ENCODE measurements at regions not wholly inside any gene's neighbourhood (a gene's known extent, or its start where the extent isn't known, plus 50 kb on each side); places are given as distances from the start of the nearest gene placed in this dataset.

DNA sequence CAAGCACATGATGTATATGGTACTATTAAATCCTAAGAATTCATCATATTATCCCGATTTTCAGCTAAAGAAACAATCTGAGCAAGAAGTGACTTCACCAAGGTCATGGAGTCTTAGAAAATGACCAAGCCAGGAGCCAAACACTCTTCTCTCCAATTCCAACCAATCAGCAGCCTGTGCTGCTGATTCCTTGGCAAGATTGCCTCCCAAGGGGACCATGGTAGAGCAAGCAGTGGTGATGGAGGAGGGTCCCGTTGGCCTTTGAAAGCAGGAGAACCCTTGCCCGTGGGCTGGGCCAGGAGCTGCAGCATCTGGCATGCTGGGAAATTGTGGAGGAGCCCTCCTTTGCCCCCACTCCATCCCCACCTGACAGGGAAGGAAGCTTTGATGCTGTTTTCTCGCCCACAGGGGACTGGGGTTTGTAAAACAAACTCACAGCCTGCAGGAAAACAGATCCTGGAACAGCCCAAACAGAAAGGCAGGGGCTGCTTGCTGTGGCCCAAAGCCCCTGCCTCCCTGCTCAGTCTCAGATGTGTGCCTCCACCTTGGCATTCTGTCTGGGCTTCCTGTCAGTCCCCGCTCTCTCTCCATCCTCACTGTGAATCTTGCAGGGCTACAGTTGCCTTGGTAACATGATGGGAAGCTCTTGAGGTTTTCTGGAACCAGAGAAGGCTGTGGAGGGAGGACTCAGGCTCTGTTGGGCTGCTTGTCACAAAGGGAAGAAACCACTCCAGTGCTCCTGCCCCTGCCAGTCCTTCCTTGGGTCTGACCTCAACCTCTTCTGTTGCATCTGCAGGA lies 70.8 kb upstream of the HSPA9 start:
- no peak for DNase-seq
- Mint-ChIP-seq H3K4me3 (no peak overlapping the region), H3K4me1 (no peaks in the 10 kb centered on the region), H3K9me3 (no peaks in the 10 kb centered on the region), H3K27me3 (peaks cover 69 to 92% of the 10 kb centered on the region in 2 donors), H3K27ac (peak overlapping the region in 1 of 8 donors; percentile 26), H3K36me3 (no peaks in the 10 kb centered on the region)
- CTCF ChIA-PET: no interaction called here
- Histone ChIP-seq H3K4me3 (ENCODE audit: low read length) (no peak overlapping the region), H3K27me3 (ENCODE audit: insufficient read depth, low read length, poor library complexity, severe bottlenecking) (peaks cover 79% of the 10 kb centered on the region), H3K27ac (ENCODE audit: low read depth, low read length) (no peak overlapping the region), H3K9me3 (ENCODE audit: low read length) (no peaks in the 10 kb centered on the region), H3K4me1 (ENCODE audit: insufficient read depth, low read length) (no peaks in the 10 kb centered on the region), H3K36me3 (ENCODE audit: insufficient read depth, low read length) (no peaks in the 10 kb centered on the region)
- POLR2A ChIA-PET: no interaction called here

DNA sequence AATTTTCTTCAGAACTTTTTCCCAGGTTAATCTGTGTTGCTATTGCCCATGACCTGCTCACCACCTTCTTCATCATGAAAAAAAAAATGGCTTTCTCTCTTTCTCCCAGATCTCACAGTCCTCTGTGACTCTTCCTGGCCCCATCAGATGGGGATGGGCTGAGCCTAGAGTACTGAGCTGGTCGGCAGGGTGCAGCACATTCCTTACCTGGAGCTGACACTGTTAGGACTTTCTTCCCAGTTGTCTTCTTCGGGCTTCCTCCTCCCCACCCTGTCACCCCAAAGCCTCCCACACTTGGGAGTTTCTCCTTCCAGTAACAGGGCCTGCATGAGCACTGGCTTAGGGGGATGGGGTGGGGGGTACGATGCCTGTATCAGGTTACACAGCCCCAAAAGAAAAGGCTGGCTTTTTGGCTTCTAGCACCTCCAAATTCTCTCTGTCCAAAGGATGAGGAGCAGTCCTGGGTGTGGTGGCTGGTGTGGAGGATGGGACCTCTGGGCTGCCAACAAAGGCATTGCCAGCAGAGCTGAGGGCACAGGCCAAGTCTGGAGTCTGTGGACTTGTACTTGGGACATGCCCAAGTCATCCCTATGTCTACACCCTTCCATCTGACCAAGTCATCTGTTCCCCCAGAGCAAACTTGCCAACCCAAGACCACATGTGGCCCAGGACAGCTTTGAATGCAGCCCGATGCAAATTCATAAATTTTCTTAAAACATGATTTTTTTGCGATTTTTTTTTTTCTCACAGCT lies 68.0 kb upstream of the HSPA9 start:
- Histone ChIP-seq H3K9me3 (ENCODE audit: low read length) (no peaks in the 10 kb centered on the region), H3K27ac (ENCODE audit: low read depth, low read length) (no peak overlapping the region), H3K4me1 (ENCODE audit: insufficient read depth, low read length) (no peaks in the 10 kb centered on the region), H3K4me3 (ENCODE audit: low read length) (no peak overlapping the region), H3K36me3 (ENCODE audit: insufficient read depth, low read length) (no peaks in the 10 kb centered on the region), H3K27me3 (ENCODE audit: insufficient read depth, low read length, poor library complexity, severe bottlenecking) (peaks cover 76% of the 10 kb centered on the region)
- no peak for DNase-seq
- Mint-ChIP-seq H3K4me1 (no peaks in the 10 kb centered on the region), H3K36me3 (no peaks in the 10 kb centered on the region), H3K27me3 (peaks cover 70 to 91% of the 10 kb centered on the region in 2 donors), H3K9me3 (no peaks in the 10 kb centered on the region), H3K27ac (no peak overlapping the region), H3K4me3 (no peak overlapping the region)
- POLR2A ChIA-PET: no interaction called here
- CTCF ChIA-PET: interaction anchor here (1.0 to 1.9 kb wide), 2 partner anchors 8 to 10 kb away, joined by 3 to 5 read pairs; no protein-coding TSS in a partner anchor

DNA sequence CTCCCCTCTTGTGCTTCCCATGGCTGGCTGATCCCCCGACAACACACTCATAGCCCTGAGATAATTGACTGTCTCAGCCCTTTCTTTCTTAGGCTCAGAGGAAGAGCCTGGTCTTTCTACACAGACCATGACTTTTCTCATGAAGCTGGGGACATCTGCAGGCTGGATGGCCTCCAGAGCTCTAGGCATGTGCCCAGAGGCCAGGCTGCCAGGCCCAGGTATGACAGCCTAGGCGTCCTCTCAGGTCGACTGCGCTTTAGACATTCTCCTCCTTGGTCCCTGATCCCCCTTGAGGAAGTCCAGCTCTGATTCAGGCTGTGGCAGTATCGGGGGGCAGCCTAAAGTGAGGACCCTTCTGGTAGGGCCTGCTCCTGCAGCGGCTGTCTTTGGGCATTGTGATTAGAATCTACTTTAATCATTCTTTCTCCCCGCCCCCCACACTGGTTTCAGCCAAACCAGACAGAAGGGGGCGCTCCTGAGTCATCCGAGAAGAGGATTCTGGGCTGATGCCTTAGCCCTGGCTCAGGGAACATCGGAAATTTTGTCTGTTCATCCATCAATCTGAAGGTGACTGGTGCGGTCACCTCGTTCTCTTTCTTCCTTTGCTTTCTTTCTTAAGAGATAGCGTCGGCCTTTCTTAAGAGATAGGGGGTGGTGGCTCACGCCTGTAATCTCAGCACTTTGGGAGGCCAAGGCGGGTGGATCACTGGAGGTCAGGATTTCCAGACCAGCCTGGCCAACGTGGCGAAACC lies 66.5 kb upstream of the HSPA9 start:
- no peak overlapping the region for H3K27ac Mint-ChIP-seq
- H3K9me3 Mint-ChIP-seq: peaks cover 0 to 2% (median 0%) of the 10 kb centered on the region in 5 donors
- Histone ChIP-seq H3K4me3 (ENCODE audit: low read length) (no peak overlapping the region), H3K4me1 (ENCODE audit: insufficient read depth, low read length) (no peaks in the 10 kb centered on the region), H3K27ac (ENCODE audit: low read depth, low read length) (no peak overlapping the region), H3K27me3 (ENCODE audit: insufficient read depth, low read length, poor library complexity, severe bottlenecking) (peaks cover 64% of the 10 kb centered on the region), H3K36me3 (ENCODE audit: insufficient read depth, low read length) (no peaks in the 10 kb centered on the region), H3K9me3 (ENCODE audit: low read length) (no peaks in the 10 kb centered on the region)
- peaks cover 60 to 89% of the 10 kb centered on the region in 2 donors for H3K27me3 Mint-ChIP-seq
- no peaks in the 10 kb centered on the region for H3K4me1 Mint-ChIP-seq
- peak overlapping the region in 1 of 7 donors; percentile 1 for H3K4me3 Mint-ChIP-seq
- CTCF ChIA-PET: interaction anchor here (1.0 kb wide), 1 partner anchor 9 kb away, joined by 3 read pairs; no protein-coding TSS in a partner anchor
- H3K36me3 Mint-ChIP-seq: no peaks in the 10 kb centered on the region
- POLR2A ChIA-PET: no interaction called here
- peak; percentile 41 to 72 (median 58) for DNase-seq

DNA sequence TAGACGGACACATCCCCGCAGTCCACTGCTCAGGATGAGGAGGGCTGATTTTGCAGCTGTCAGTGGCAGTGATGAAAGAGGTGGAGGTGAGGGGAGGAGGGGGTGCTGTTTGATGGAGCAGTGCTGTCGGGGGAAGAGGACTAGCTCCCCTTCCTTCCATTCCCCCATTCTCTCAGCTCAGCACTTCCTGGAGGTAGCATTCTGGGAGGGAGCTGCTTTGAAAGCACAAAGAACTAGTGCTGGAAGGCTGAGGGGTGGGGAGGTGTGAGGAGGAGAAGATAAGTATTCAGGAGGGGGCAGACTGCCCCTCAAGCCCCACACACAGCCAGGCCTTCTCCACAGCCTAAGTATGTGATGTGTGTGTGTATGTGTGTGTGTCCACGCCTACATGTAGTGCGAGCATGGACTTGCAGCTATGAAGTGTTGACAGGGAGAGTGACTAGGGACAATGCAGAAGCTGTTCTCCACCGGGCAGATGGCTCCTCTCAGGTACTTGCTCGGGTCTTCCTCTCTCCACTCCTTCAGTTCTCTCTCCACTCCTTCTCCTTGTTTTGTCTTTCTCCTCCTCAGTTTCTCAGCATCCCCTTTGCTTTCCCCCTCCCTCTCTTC lies 65.5 kb upstream of the HSPA9 start:
- peaks cover 52 to 88% of the 10 kb centered on the region in 2 donors for H3K27me3 Mint-ChIP-seq
- no peak for DNase-seq
- H3K4me1 Mint-ChIP-seq: no peaks in the 10 kb centered on the region
- Histone ChIP-seq H3K9me3 (ENCODE audit: low read length) (no peaks in the 10 kb centered on the region), H3K27ac (ENCODE audit: low read depth, low read length) (no peak overlapping the region), H3K4me1 (ENCODE audit: insufficient read depth, low read length) (no peaks in the 10 kb centered on the region), H3K27me3 (ENCODE audit: insufficient read depth, low read length, poor library complexity, severe bottlenecking) (peaks cover 54% of the 10 kb centered on the region), H3K4me3 (ENCODE audit: low read length) (no peak overlapping the region), H3K36me3 (ENCODE audit: insufficient read depth, low read length) (no peaks in the 10 kb centered on the region)
- peaks cover 0 to 2% (median 0%) of the 10 kb centered on the region in 5 donors for H3K9me3 Mint-ChIP-seq
- peak overlapping the region in 1 of 8 donors; percentile 86 for H3K27ac Mint-ChIP-seq
- no peaks in the 10 kb centered on the region for H3K36me3 Mint-ChIP-seq
- H3K4me3 Mint-ChIP-seq: no peak overlapping the region
- ChIA-PET CTCF (no interaction called here), POLR2A (no interaction called here)

DNA sequence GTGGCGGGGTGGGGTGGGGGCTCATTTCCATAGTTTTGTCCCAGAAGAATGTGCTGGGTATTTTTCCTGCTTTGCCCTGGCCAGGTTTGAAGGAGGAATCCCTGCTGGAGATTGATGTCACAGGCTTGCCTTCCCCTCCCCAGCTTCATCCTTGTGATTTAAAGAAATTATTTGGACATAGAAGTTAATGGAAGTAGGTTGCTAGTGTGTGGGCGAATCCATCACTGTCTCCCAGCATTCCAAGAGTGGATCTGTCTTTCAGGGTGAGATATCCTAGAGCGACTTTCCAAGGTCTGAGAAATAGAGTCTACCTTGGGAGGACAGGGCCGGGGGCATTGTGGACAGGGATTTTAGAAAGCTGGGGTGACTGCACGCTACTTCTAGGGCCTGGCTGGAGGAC lies 64.9 kb upstream of the HSPA9 start:
- Histone ChIP-seq H3K36me3 (ENCODE audit: insufficient read depth, low read length) (no peaks in the 10 kb centered on the region), H3K4me1 (ENCODE audit: insufficient read depth, low read length) (no peaks in the 10 kb centered on the region), H3K27ac (ENCODE audit: low read depth, low read length) (no peak overlapping the region), H3K4me3 (ENCODE audit: low read length) (no peak overlapping the region), H3K27me3 (ENCODE audit: insufficient read depth, low read length, poor library complexity, severe bottlenecking) (peaks cover 52% of the 10 kb centered on the region), H3K9me3 (ENCODE audit: low read length) (no peaks in the 10 kb centered on the region)
- Mint-ChIP-seq H3K4me1 (no peaks in the 10 kb centered on the region), H3K36me3 (no peaks in the 10 kb centered on the region), H3K9me3 (peaks cover 0 to 2% (median 0%) of the 10 kb centered on the region in 5 donors), H3K27me3 (peaks cover 55 to 89% of the 10 kb centered on the region in 2 donors), H3K4me3 (no peak overlapping the region), H3K27ac (peak overlapping the region in 1 of 8 donors; percentile 86)
- ChIA-PET POLR2A (no interaction called here), CTCF (no interaction called here)
- no peak for DNase-seq

DNA sequence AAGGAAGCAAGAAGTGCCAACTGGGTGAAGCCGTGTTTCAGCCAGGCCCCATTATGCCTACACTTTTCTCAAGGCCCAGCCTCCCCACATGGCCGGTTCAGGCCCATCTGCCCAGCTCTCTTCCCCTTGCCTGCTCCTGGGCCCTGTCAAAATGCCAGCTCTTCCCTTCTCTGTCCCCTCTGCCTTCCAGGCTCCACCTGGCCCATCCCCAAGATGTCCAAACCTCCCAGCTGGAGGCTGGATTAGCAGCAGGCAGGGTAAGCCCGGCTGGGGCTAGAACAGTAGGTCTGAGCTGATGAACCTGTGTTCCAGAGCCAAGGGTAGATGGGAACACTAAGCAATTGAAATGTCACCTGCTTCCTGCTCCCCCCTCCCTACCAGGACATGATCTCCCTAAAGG lies 64.1 kb upstream of the HSPA9 start:
- Histone ChIP-seq H3K27ac (ENCODE audit: low read depth, low read length) (no peak overlapping the region), H3K4me1 (ENCODE audit: insufficient read depth, low read length) (no peaks in the 10 kb centered on the region), H3K36me3 (ENCODE audit: insufficient read depth, low read length) (no peaks in the 10 kb centered on the region), H3K9me3 (ENCODE audit: low read length) (no peaks in the 10 kb centered on the region), H3K27me3 (ENCODE audit: insufficient read depth, low read length, poor library complexity, severe bottlenecking) (peaks cover 47% of the 10 kb centered on the region), H3K4me3 (ENCODE audit: low read length) (no peak overlapping the region)
- H3K9me3 Mint-ChIP-seq: peaks cover 0 to 2% (median 0%) of the 10 kb centered on the region in 5 donors
- no peak for DNase-seq
- no peaks in the 10 kb centered on the region for H3K4me1 Mint-ChIP-seq
- ChIA-PET POLR2A (no interaction called here), CTCF (no interaction called here)
- no peaks in the 10 kb centered on the region for H3K36me3 Mint-ChIP-seq
- H3K4me3 Mint-ChIP-seq: no peak overlapping the region
- H3K27ac Mint-ChIP-seq: no peak overlapping the region
- H3K27me3 Mint-ChIP-seq: peaks cover 50 to 88% of the 10 kb centered on the region in 2 donors

DNA sequence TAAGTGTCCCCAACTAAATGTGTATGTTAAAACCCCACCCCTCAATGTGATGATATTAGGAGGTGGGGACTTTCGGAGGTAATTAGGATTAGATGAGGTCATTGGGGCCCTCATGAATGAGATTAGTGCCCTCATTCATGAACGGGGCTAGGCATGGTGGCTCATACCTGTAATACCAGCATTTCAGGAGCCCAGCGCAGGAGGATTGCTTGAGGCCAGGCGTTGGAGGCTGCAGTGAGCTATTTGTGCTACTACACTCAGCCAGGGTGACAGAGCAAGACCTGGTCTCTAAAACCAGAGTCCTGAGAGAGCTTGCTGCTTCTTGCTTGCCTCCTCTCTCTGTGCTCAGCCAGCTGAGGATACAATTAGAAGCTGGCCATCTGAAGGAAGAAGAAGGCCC lies 62.1 kb upstream of the HSPA9 start:
- H3K27me3 Mint-ChIP-seq: peaks cover 42 to 85% of the 10 kb centered on the region in 2 donors
- Histone ChIP-seq H3K36me3 (ENCODE audit: insufficient read depth, low read length) (no peaks in the 10 kb centered on the region), H3K27ac (ENCODE audit: low read depth, low read length) (no peak overlapping the region), H3K4me1 (ENCODE audit: insufficient read depth, low read length) (no peaks in the 10 kb centered on the region), H3K4me3 (ENCODE audit: low read length) (no peak overlapping the region), H3K9me3 (ENCODE audit: low read length) (no peaks in the 10 kb centered on the region), H3K27me3 (ENCODE audit: insufficient read depth, low read length, poor library complexity, severe bottlenecking) (peaks cover 49% of the 10 kb centered on the region)
- peaks cover 0 to 4% (median 0%) of the 10 kb centered on the region in 3 donors for H3K4me1 Mint-ChIP-seq
- no peak overlapping the region for H3K27ac Mint-ChIP-seq
- no peak for DNase-seq
- POLR2A ChIA-PET: no interaction called here
- no peak overlapping the region for H3K4me3 Mint-ChIP-seq
- H3K36me3 Mint-ChIP-seq: no peaks in the 10 kb centered on the region
- peaks cover 0 to 2% (median 0%) of the 10 kb centered on the region in 5 donors for H3K9me3 Mint-ChIP-seq
- CTCF ChIA-PET: interaction anchor here (1.4 kb wide), 1 partner anchor 134 kb away, joined by 3 read pairs; no protein-coding TSS in a partner anchor
